ENCODE measurements at regions not wholly inside any gene's neighbourhood (a gene's known extent, or its start where the extent isn't known, plus 50 kb on each side); places are given as distances from the start of the nearest gene placed in this dataset.
"Not testable (repeated sequence)": the region's sequence is repeated elsewhere in the genome, so short reads cannot be mapped to it uniquely, and the experiment has no call there.

DNA sequence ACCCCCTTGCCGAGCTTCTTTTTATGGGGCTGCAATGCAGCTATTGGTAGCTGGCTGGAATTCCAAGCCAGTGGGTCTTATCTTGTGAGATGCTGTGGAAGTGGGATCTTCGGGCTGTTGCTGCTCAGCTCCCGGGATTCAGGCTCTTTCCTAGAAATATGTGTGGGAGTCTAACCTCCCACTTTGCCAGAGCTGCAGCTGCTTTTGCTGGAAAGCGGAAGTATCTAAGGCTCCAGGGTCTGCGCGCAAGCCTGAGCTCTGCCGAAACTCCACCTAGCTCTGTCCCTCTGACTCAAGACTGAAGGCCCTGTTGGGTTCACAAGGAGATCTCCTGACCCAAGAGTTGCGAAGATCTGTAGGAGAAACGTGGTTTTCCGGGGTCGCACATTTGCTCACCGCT, 151.1 kb upstream of the ANKRD55 start:
- H3K4me3 ChIP-seq = no peak overlapping the region

DNA sequence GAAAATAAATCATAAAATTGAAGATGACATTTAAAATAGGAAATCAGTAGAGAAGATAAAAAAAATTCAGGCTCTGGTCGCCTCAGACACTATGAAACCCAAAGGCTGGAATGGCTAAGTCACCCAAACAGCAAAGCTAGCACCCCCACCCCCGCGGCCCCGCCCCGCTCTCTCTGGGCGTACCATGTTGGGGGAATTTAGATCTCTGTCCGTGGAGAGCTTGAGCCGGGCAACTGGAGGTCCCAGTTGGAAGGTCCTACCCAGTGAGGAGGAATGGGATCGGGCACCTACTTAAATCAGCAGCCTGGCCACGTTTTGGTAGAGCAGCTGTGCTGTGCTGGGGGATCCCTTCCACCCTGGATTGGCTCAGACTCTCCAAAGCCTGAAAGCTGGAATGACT, 150.6 kb upstream of the ANKRD55 start:
- H3K4me3 ChIP-seq = no peak overlapping the region
- H3K4me1 ChIP-seq = no peaks in the 10 kb centered on the region
- no peak overlapping the region for H3K27ac ChIP-seq
- H3K36me3 ChIP-seq = no peaks in the 10 kb centered on the region
- DNase-seq (ENCODE audit: low spot score) = no peak
- TF ChIP-seq, protein P1, sequence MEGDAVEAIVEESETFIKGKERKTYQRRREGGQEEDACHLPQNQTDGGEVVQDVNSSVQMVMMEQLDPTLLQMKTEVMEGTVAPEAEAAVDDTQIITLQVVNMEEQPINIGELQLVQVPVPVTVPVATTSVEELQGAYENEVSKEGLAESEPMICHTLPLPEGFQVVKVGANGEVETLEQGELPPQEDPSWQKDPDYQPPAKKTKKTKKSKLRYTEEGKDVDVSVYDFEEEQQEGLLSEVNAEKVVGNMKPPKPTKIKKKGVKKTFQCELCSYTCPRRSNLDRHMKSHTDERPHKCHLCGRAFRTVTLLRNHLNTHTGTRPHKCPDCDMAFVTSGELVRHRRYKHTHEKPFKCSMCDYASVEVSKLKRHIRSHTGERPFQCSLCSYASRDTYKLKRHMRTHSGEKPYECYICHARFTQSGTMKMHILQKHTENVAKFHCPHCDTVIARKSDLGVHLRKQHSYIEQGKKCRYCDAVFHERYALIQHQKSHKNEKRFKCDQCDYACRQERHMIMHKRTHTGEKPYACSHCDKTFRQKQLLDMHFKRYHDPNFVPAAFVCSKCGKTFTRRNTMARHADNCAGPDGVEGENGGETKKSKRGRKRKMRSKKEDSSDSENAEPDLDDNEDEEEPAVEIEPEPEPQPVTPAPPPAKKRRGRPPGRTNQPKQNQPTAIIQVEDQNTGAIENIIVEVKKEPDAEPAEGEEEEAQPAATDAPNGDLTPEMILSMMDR (IDR thresholded peaks at IDR 0.05) = no peak
- no peaks in the 10 kb centered on the region for H3K27me3 ChIP-seq
- no peaks in the 10 kb centered on the region for H3K9me3 ChIP-seq

More for the DNA sequence above, 151.1 kb upstream of the ANKRD55 start:
- Histone ChIP-seq H3K9me3 (no peaks in the 10 kb centered on the region), H3K27ac (no peak overlapping the region), H3K4me1 (no peaks in the 10 kb centered on the region), H3K36me3 (no peaks in the 10 kb centered on the region), H3K27me3 (no peaks in the 10 kb centered on the region)
- DNase-seq (ENCODE audit: low spot score) = no peak
- TF ChIP-seq, protein P1 (IDR thresholded peaks at IDR 0.05) = no peak

DNA sequence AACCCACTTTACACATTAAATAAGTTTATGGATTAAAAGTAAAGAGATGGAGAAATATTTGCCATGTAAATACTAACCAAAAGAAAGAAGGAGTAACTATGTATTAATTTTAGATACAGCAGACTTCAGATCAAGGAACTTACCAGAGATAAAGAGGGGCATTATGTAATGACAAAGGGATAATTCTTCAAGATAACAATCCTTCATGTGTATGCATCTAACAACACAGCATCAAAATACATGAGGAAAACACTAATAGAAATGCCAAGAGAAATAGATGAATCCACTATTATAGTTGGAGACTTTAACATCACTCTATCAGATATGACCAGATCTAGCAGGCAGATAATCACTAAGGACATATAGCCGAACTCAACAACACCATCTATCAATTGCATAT, 149.8 kb upstream of the ANKRD55 start:
- Histone ChIP-seq H3K36me3 (no peaks in the 10 kb centered on the region), H3K4me1 (no peaks in the 10 kb centered on the region), H3K27ac (no peak overlapping the region), H3K9me3 (no peaks in the 10 kb centered on the region), H3K4me3 (no peak overlapping the region), H3K27me3 (no peaks in the 10 kb centered on the region)
- TF ChIP-seq, protein P1 (IDR thresholded peaks at IDR 0.05) = no peak
- no peak for DNase-seq (ENCODE audit: low spot score)

DNA sequence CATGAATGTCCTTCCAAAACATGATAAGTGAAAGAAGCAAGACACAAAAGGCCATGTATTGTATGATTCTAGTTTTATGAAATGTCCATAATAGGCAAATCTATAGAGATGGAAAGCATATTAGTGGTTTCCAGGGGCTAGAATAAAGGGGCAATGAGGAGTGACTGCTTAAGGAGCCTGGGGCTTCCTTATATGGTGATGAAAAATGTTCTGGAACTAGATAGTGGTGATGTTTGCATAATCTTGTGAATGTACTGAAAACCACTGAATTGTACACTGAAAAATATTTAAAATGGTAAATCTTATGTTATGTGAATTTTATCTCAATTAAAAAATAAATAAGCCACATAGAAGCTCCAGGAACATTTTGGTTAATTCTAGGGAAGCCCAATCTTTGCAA, 144.4 kb upstream of the ANKRD55 start:
- Histone ChIP-seq H3K27me3 (no peaks in the 10 kb centered on the region), H3K4me3 (no peak overlapping the region), H3K27ac (no peak overlapping the region), H3K36me3 (no peaks in the 10 kb centered on the region), H3K9me3 (no peaks in the 10 kb centered on the region), H3K4me1 (peaks cover 0 to 9% of the 10 kb centered on the region in 2 donors)
- no peak for DNase-seq (ENCODE audit: low spot score)
- TF ChIP-seq, protein P1 (IDR thresholded peaks at IDR 0.05) = no peak

DNA sequence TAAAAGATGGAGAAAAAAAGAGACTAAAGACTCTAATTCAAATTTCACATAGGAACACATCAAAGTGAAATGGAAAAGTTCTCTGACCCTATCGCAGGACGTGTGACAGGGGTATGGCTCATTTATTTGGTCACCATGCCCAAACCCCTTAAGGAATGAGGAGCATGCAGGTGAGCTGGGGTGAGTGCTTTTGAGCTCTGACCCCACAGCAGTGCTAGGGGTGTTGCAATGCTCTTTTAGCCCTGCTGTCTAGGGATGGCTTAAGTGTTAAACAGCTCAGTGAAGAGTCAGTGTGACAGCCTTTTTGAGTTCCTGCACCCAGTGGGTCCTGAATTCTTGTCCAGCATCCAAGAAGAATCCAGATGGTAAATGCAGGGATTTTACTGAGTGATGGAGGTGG, 143.0 kb upstream of the ANKRD55 start:
- Histone ChIP-seq H3K9me3 (no peaks in the 10 kb centered on the region), H3K36me3 (no peaks in the 10 kb centered on the region), H3K4me3 (no peak overlapping the region), H3K4me1 (peaks cover 0 to 9% of the 10 kb centered on the region in 2 donors), H3K27ac (no peak overlapping the region), H3K27me3 (no peaks in the 10 kb centered on the region)
- DNase-seq (ENCODE audit: low spot score) = no peak
- TF ChIP-seq, protein P1 (IDR thresholded peaks at IDR 0.05) = no peak

DNA sequence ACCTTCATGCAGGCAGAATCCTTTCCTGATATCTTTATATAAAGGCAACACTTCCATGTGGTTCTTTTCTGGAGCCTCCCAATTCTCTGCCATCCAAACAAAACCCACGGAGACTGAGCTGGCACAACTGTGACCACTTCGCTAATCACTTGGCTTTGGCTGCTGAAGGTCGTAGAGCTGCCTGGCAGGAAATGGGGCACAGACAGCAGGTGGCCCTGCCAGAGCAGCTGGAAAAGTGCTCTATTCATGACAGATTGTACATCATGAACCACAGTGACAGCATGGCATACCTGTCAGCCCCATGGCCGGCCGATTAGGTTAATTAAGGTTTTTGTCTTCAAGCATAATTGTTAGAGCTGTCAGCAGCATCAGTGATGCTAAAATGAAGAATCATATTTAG, 141.9 kb upstream of the ANKRD55 start:
- no peaks in the 10 kb centered on the region for H3K9me3 ChIP-seq
- H3K27me3 ChIP-seq = no peaks in the 10 kb centered on the region
- DNase-seq (ENCODE audit: low spot score) = no peak
- H3K4me3 ChIP-seq = no peak overlapping the region
- H3K4me1 ChIP-seq = peaks cover 0 to 9% of the 10 kb centered on the region in 2 donors
- TF ChIP-seq, protein P1 (IDR thresholded peaks at IDR 0.05) = no peak
- H3K27ac ChIP-seq = no peak overlapping the region
- no peaks in the 10 kb centered on the region for H3K36me3 ChIP-seq

DNA sequence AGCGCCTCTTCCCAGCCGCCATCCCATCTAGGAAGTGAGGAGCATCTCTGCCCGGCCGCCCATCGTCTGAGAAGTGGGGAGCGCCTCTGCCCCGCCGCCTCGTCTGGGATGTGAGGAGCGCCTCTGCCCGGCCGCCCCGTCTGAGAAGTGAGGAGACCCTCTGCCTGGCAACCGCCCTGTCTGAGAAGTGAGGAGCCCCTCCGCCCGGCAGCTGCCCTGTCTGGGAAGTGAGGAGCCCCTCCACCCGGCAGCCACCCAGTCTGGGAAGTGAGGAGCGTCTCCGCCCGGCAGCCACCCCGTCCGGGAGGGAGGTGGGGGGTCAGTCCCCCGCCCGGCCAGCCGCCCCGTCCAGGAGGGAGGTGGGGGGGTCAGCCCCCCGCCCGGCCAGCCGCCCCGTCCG, 139.4 kb upstream of the ANKRD55 start:
- not testable (repeated sequence) for H3K27ac ChIP-seq; H3K4me3 ChIP-seq; H3K36me3 ChIP-seq; H3K9me3 ChIP-seq; H3K27me3 ChIP-seq; DNase-seq (ENCODE audit: low spot score); H3K4me1 ChIP-seq

All from right atrium auricular region (tissue), 2 donors.